IMR-90 (cell line): ENCODE measurements at regions not wholly inside any gene's neighbourhood (a gene's known extent, or its start where the extent isn't known, plus 50 kb on each side); places are given as distances from the start of the nearest gene placed in this dataset.

Source experiments
- ATAC-seq: fragments of 200-7000 bp; cut with Tn5 transposase; 2 replicates; pipeline ENCODE4 v1.9.1; 2020; ENCODE audit warnings: low read depth, mild to moderate bottlenecking, moderate library complexity
- BruUV-seq: library from RNA; stranded (reverse); fragments of 400-500 nt; replicated peaks from 2 replicates; lab custom pipeline; 2021; lab: Mats Ljungman, UMichigan
- CTCF ChIA-PET: fragments of 300-600 bp; formaldehyde crosslinking; extraction: SDS; loops from one replicate; lab custom pipeline; 2021; ENCODE audit warnings: antibody characterized with exemption; lab: Yijun Ruan, JAX
- POLR2A ChIA-PET: fragments of 300-600 bp; sonication (Branson Sonifier 250); formaldehyde crosslinking; loops from one replicate; lab custom pipeline; 2022; ENCODE audit warnings: antibody characterized with exemption; ENCODE audit not compliant: unreplicated experiment; lab: Charles Lee
- DNase-seq: peaks from one replicate; pipeline ENCODE4 v3.0.0; 2013
- H2AFZ ChIP-seq: replicated peaks from 2 replicates; pipeline ENCODE3; 2013; ENCODE audit warnings: low read length, mild to moderate bottlenecking; ENCODE audit not compliant: poor library complexity
- H2AK5ac ChIP-seq: 2 replicates; pipeline ENCODE4 v1.6.1; 2013; ENCODE audit warnings: low read depth, low read length, inconsistent platforms
- H2AK9ac ChIP-seq: replicated peaks from 2 replicates; pipeline ENCODE3; 2013; ENCODE audit warnings: mild to moderate bottlenecking, low read depth, low read length, moderate library complexity; ENCODE audit not compliant: poor library complexity
- H2BK120ac ChIP-seq: 2 replicates; pipeline ENCODE4 v1.6.1; 2013; ENCODE audit warnings: low read depth, low read length, inconsistent platforms
- H2BK15ac ChIP-seq: 3 replicates; pipeline ENCODE4 v1.6.1; 2013; ENCODE audit warnings: low read depth, low read length, inconsistent platforms
- H2BK20ac ChIP-seq: 2 replicates; pipeline ENCODE4 v1.6.1; 2013; ENCODE audit warnings: low read depth, mild to moderate bottlenecking, inconsistent platforms, low read length, moderate library complexity
- H2BK5ac ChIP-seq: 2 replicates; pipeline ENCODE4 v1.6.1; 2013; ENCODE audit warnings: mild to moderate bottlenecking, low read depth, low read length, inconsistent platforms; ENCODE audit not compliant: poor library complexity, severe bottlenecking
- H3K14ac ChIP-seq: replicated peaks from 2 replicates; pipeline ENCODE4 v1.6.1; 2013; ENCODE audit warnings: low read depth, low read length, inconsistent platforms
- H3K18ac ChIP-seq: 2 replicates; pipeline ENCODE4 v1.6.1; 2013; ENCODE audit warnings: low read depth, low read length, control low read depth
- H3K23ac ChIP-seq: 2 replicates; pipeline ENCODE4 v1.6.1; 2013; ENCODE audit warnings: low read depth, low read length, inconsistent platforms
- H3K27ac ChIP-seq: 2 replicates; pipeline ENCODE4 v1.5.1; 2013; ENCODE audit warnings: mild to moderate bottlenecking, control low read depth, low read length; ENCODE audit not compliant: insufficient read depth
- H3K27me3 ChIP-seq: 2 replicates; pipeline ENCODE4 v1.6.1; 2013; ENCODE audit warnings: low read length; ENCODE audit not compliant: control insufficient read depth, insufficient read depth
- H3K36me3 ChIP-seq: 2 replicates; pipeline ENCODE4 v1.6.1; 2013; ENCODE audit warnings: low read length, mixed read lengths; ENCODE audit not compliant: control insufficient read depth, insufficient read depth
- H3K4ac ChIP-seq: 2 replicates; pipeline ENCODE4 v1.6.1; 2013; ENCODE audit warnings: low read depth, low read length, inconsistent platforms
- H3K4me1 ChIP-seq: 2 replicates; pipeline ENCODE4 v1.6.1; 2013; ENCODE audit warnings: low read length, mixed read lengths; ENCODE audit not compliant: control insufficient read depth, insufficient read depth
- H3K4me2 ChIP-seq: 2 replicates; pipeline ENCODE4 v1.6.1; 2013; ENCODE audit warnings: low read depth, mild to moderate bottlenecking, control low read depth, low read length, moderate library complexity
- H3K4me3 ChIP-seq: 2 replicates; pipeline ENCODE4 v1.5.1; 2013; ENCODE audit warnings: low read depth, mild to moderate bottlenecking, control low read depth, low read length, moderate library complexity; ENCODE audit not compliant: insufficient read depth
- H3K56ac ChIP-seq: 2 replicates; pipeline ENCODE4 v1.6.1; 2013; ENCODE audit warnings: low read length, inconsistent platforms; ENCODE audit not compliant: insufficient read depth; ENCODE audit errors: extremely low read depth
- H3K79me1 ChIP-seq, 2 experiments: 2 replicates each; pipeline ENCODE4 v1.6.1; 2013; ENCODE audit warnings: low read length in 2 of 2, inconsistent platforms in 1 of 2, low read depth in 1 of 2
- H3K9ac ChIP-seq: 2 replicates; pipeline ENCODE4 v1.6.1; 2013; ENCODE audit warnings: low read depth, low read length, control low read depth
- H3K9me1 ChIP-seq: 2 replicates; pipeline ENCODE4 v1.6.1; 2013; ENCODE audit warnings: low read length, inconsistent platforms; ENCODE audit not compliant: insufficient read depth
- H3K9me3 ChIP-seq: 2 replicates; pipeline ENCODE4 v1.6.1; 2013; ENCODE audit warnings: low read length; ENCODE audit not compliant: control insufficient read depth, insufficient read depth
- H4K20me1 ChIP-seq: 2 replicates; pipeline ENCODE4 v1.6.1; 2013; ENCODE audit warnings: low read length, inconsistent platforms; ENCODE audit not compliant: insufficient read depth
- H4K5ac ChIP-seq: 2 replicates; pipeline ENCODE4 v1.6.1; 2013; ENCODE audit warnings: mild to moderate bottlenecking, low read depth, low read length, control low read depth
- H4K8ac ChIP-seq, 2 experiments: 2 replicates each; pipeline ENCODE4 v1.6.1; 2013; ENCODE audit warnings: low read depth in 2 of 2, low read length in 2 of 2, control low read depth in 1 of 2, inconsistent platforms in 1 of 2
- H4K91ac ChIP-seq: 2 replicates; pipeline ENCODE4 v1.6.1; 2013; ENCODE audit warnings: low read depth, low read length, inconsistent platforms; ENCODE audit not compliant: insufficient read depth
- NFE2L2 ChIP-seq: fragments of 150-350 bp; IDR thresholded peaks from 2 replicates; pipeline ENCODE4 v1.6.1; 2016; ENCODE audit warnings: low read depth, mild to moderate bottlenecking, low read length
- POLR2A ChIP-seq: IDR thresholded peaks from 2 replicates; pipeline ENCODE4 v1.6.1; 2012; ENCODE audit warnings: mild to moderate bottlenecking, low read depth, low read length
- RAD21 ChIP-seq: IDR thresholded peaks from 2 replicates; pipeline ENCODE4 v1.6.1; 2012; ENCODE audit warnings: low read length, improper control_type of control experiment
- RFX5 ChIP-seq: IDR thresholded peaks from 2 replicates; pipeline ENCODE4 v1.8.0; 2012; ENCODE audit warnings: low read depth, mild to moderate bottlenecking, low read length, moderate library complexity
- WGBS, 2 experiments: methylation state at CpG; one replicate each; pipeline versions ENCODE4 v1.1.5 to v1.1.7; 2013; ENCODE audit warnings: missing lambda C conversion rate in 2 of 2; ENCODE audit not compliant: insufficient read length in 1 of 2; ENCODE audit errors: extremely low coverage in 2 of 2; 5-methylcytosine and 5-hydroxymethylcytosine counted together
- dilution Hi-C: fragments of 300-500 bp; cut with HindIII; formaldehyde crosslinking; loops from one replicate; pipeline ENCODE4 v1.14.3; 2018; ENCODE audit warnings: low sequenced_read_pairs; ENCODE audit not compliant: unreplicated experiment
- in situ Hi-C: fragments of 300-500 bp; cut with MboI; formaldehyde crosslinking; loops from 3 replicates; pipeline ENCODE4 v1.14.3; 2019; ENCODE audit warnings: low sequenced_read_pairs, inconsistent platforms, mixed read lengths
- intact Hi-C: fragments of 100-400 bp; cut with micrococcal nuclease; formaldehyde crosslinking; loops from 2 replicates; pipeline ENCODE4 v1.10.0; 2022
- TF ChIP-seq, protein P1 (sequence below): fragments of 150-350 bp; IDR thresholded peaks from 2 replicates; pipeline ENCODE4 v1.6.1; 2016; ENCODE audit warnings: low read depth, mild to moderate bottlenecking, low read length, moderate library complexity, borderline replicate concordance
- TF ChIP-seq, protein P2 (sequence below): fragments of 150-350 bp; IDR thresholded peaks from 2 replicates; pipeline ENCODE4 v1.6.1; 2017; ENCODE audit warnings: mild to moderate bottlenecking, antibody characterized with exemption, low read length, low read depth

- no peak overlapping the region for H2BK20ac ChIP-seq
- in situ Hi-C loops, result no loop called here
- H3K36me3 ChIP-seq, result no peaks in the 10 kb centered on the region
- no CpG with 5 or more reads among the region's 1 CpG for WGBS, 2 experiments
- H3K14ac ChIP-seq, result no peak overlapping the region
- H2AK9ac ChIP-seq, result no peak overlapping the region
- H3K79me1 ChIP-seq, result no peaks in the 10 kb centered on the region
- H3K27ac ChIP-seq, result no peak overlapping the region
- no peak overlapping the region for H3K23ac ChIP-seq
- H2BK120ac ChIP-seq, result no peak overlapping the region
- no peak for DNase-seq
- TF ChIP-seq, protein P1, sequence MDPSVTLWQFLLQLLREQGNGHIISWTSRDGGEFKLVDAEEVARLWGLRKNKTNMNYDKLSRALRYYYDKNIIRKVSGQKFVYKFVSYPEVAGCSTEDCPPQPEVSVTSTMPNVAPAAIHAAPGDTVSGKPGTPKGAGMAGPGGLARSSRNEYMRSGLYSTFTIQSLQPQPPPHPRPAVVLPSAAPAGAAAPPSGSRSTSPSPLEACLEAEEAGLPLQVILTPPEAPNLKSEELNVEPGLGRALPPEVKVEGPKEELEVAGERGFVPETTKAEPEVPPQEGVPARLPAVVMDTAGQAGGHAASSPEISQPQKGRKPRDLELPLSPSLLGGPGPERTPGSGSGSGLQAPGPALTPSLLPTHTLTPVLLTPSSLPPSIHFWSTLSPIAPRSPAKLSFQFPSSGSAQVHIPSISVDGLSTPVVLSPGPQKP, result no peak
- TF ChIP-seq RFX5 (no peak), NFE2L2 (no peak), RAD21 (no peak), POLR2A (no peak)
- TF ChIP-seq, protein P2, sequence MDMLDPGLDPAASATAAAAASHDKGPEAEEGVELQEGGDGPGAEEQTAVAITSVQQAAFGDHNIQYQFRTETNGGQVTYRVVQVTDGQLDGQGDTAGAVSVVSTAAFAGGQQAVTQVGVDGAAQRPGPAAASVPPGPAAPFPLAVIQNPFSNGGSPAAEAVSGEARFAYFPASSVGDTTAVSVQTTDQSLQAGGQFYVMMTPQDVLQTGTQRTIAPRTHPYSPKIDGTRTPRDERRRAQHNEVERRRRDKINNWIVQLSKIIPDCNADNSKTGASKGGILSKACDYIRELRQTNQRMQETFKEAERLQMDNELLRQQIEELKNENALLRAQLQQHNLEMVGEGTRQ, result no peak
- H2AFZ ChIP-seq, result no peak overlapping the region
- no peak overlapping the region for H3K4ac ChIP-seq
- no peak overlapping the region for H2BK5ac ChIP-seq
- no peak overlapping the region for H3K18ac ChIP-seq
- H3K9me3 ChIP-seq, result no peaks in the 10 kb centered on the region
- ChIA-PET CTCF (interaction anchor here (0.6 kb wide), 1 partner anchor 234 kb away, joined by 3 read pairs; no protein-coding TSS in a partner anchor), POLR2A (no interaction called here)
- H2AK5ac ChIP-seq, result no peak overlapping the region
- no TSS peak for BruUV-seq
- H3K4me3 ChIP-seq, result no peak overlapping the region
- no peaks in the 10 kb centered on the region for H4K20me1 ChIP-seq
- H3K9ac ChIP-seq, result no peak overlapping the region
- no peak overlapping the region for H4K5ac ChIP-seq
- no peak overlapping the region for H4K8ac ChIP-seq
- H3K4me2 ChIP-seq, result no peak overlapping the region
- H3K56ac ChIP-seq, result no peak overlapping the region
- H2BK15ac ChIP-seq, result no peak overlapping the region
- no peak overlapping the region for H4K91ac ChIP-seq
- H3K4me1 ChIP-seq, result no peaks in the 10 kb centered on the region
- dilution Hi-C loops, result no loop called here
- no peaks in the 10 kb centered on the region for H3K27me3 ChIP-seq
- intact Hi-C loops, result no loop called here
- no peaks in the 10 kb centered on the region for H3K9me1 ChIP-seq
- no peak for ATAC-seq
These were observed 1217.5 kb downstream of the DIAPH3 start for GRCh38 chr13:58946274-58946673.
